ENCODE measurements at regions not wholly inside any gene's neighbourhood (a gene's known extent, or its start where the extent isn't known, plus 50 kb on each side); places are given as distances from the start of the nearest gene placed in this dataset.
"Not testable (repeated sequence)": the region's sequence is repeated elsewhere in the genome, so short reads cannot be mapped to it uniquely, and the experiment has no call there.

DNA sequence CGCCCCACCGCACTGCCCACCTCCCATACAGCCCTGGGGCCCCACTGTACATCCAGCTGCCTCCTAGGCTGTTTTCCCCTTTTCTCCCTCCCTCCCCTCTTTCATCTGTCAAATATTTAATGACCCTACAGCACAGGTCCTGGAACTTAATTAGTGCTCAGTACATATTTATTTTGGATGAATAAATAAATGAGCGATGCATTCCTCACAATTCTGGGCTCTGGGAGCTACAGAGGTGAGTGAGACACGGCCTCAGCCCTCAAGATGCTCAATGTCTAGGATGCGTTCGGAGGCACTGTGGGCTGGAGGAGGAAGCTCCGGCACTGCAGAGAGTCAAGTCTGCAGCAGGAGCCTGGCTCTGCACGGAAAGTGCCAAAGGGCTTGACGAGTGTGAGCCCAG, 175.0 kb downstream of the FAM43A start:
- DNase-seq (ENCODE audit: low read depth in 1 of 2, low spot score in 1 of 2) = no peak

DNA sequence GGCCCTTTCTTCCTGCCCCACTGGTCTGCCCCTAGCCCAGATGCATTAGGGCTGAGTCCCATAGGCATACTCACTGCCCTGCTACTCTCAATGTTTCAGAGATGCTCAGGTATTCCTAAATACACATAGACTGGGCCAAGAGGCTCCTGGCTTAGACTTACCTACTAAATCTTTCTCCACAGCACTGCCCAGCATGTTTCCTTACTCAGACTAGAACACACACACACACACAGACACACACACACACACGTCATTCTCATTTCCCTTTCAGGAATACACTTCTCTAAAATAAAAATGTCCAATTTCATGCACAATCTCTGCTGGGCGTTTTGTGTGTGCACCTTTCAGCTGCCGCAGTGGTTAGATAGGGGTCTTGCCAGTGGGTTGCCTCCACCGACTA, 175.7 kb downstream of the FAM43A start:
- no peak for DNase-seq (ENCODE audit: low read depth in 1 of 2, low spot score in 1 of 2)

DNA sequence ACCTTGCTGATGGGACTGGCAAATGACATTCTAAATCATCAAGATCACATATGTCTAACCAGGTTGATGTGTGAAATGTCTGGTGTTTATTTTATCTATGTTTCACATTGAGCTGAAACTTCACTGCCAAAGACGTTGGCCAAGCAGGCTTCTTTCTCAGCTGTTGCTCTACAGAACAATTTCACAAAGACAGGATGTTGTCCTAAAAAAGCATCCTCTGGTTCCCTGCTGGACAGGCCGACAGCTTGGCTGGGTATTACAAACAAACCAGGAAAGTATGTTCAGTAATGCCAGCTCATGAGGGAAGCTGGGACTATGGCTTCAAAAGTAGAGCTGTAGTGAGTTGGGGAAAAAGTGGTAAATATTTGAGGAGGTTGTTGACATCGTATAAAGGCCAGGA, 179.4 kb downstream of the FAM43A start:
- no peak for DNase-seq (ENCODE audit: low read depth in 1 of 2, low spot score in 1 of 2)

DNA sequence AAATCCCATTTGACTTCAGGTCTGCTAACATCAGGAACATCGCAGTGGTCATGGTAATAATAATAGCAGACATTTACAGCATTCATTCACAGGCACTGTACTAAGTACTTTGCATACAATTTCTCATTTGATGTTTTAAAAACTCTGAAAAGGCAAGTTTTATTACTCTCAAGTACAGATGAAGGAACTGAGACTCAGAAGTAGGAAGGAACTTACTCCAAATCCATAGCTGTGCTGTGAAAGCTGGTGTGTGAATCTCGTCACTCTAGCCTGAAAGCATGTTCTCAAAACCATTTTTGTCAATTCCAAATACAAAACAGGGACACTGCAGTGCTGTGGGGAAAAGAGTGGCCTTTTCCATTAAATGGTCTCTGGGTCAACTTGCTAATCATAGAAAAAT, 179.9 kb downstream of the FAM43A start:
- no peak for DNase-seq (ENCODE audit: low read depth in 1 of 2, low spot score in 1 of 2)

DNA sequence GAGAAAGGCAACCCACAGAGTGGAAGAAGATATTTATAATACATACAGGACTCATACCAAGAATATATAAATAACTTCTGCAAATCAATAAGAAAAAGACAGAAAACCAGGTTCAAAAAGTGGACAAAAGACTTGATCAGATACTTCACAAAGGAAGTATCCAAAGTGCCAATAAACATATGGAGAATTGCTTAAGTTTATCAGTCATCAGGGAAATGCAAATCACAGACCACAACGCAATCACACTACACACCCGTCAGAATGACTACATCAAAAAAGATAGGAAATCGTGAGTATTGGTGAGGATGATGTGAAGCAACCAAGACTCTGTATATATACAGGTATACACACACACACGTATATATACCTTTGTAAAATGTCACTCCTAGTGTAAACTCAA, 180.6 kb downstream of the FAM43A start:
- no peak for DNase-seq (ENCODE audit: low read depth in 1 of 2, low spot score in 1 of 2)

DNA sequence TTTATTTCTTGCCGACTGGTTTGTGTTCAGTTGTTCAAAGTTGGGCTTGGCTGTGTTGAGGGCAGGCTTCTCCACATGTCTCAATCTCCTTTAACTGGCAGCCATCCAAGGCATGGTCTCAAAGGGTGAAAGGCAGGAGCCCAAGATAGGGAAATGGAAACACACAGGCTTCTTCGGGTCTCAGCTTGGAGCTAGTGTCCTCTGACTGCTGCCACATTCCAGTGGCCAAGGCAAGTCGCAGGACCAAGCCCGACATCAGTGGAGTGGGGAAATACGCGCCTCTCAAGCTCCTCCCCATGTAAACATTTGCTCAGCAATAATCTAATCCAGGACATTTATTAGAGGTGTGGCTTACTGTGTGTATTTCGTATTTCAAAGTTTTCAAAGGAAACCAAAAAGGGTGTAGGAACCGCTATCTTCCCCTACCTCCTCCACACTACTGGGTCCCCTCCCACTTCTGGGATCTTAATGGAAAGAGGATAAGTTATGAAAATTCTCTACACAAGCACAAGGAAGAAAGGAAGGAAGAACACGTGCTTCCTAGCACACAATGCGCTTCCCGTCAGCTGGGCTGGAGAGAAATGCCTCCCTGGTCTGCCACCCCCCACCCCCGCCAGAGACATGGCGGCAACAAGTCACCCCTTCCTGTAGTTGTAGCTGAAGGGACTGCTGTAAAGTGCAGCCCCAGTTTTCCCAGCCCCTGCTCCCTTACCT, 181.7 kb downstream of the FAM43A start:
- DNase-seq (ENCODE audit: low read depth in 1 of 2, low spot score in 1 of 2) = no peak

DNA sequence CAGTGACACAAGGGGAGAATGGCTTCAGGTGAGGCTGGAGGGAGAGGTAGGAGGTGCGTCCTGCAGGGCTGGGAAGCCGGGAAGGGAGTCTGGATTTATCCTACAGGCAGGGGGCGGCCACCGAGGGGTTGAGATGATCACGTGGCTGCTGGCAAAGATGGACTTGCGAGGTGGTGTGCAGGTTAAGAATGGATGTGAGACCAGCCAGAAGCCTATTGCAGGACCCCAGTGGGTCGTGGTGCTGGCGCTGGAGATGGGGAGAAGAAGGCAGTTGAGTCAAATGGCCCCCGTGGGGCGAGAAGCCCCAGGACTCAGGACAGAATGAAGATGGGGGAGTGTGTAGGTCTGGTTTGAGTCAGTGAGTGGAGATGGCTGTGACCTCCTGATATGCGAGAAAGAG, 183.1 kb downstream of the FAM43A start:
- no peak for DNase-seq (ENCODE audit: low read depth in 1 of 2, low spot score in 1 of 2)

DNA sequence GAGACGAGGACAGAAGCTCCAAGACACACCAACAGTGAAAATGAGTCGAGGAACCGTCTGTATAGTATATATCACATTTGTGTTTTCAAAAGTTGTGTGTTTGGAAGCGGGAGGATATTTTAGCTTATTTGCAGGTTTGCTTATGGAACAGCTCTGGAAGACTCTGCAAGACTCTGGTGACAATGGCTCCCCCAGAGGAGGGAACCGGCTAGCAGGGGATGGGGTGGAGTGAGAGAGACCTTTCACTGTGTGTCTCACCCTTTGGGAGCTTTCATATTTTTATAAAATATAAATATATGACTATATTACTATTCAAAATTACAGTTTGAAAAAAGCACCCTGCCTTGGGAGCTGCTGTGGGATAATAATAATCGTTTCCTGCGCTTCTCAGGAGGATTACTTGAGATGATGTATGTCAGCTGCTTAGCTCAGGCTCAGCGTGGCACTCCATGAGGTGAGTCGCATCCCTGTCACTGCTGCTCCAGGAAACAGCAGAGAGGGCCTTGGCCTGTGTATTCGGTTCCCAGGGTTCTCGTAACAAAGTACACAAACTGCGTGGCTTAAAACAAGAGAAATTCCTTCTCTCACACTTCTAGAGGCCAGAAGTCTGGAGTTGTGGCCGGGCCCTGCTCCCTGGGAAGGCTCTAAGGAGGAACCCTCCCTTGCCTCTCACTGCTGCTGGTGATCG, 183.9 kb downstream of the FAM43A start:
- no peak for DNase-seq (ENCODE audit: low read depth in 1 of 2, low spot score in 1 of 2)

DNA sequence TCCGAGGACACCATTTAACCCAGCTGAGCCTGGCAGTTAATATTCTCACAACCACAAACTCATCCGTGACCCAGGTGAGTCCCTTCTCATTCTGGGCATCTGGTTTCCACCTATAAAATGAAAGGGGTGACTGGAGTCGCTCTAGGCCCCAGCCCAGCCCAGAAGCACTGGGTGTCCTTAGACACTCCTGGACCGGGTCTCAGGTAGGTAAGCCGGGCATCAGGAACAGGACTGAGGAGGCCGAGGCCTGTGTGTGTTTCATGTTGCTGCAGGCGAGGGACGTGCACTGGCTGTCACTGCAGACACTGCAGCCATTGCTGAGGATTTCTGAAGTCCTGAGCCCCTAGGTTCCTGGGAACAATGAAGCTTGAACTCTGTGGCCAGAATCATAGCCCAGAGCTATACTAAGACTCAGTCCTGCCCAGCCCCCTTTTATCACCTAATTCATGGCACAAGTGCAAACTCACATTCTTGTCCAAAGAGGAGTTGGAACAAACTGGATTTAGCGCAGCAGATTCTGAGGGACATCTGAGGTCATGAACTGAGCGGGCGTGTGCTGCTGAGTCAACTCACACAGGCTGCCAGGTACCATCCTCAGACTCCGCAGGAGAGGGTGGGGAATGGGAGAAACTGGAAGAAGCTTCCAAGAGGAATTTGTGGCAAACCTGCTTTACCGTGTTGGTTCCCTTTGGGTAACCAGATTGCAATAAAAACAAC, 184.9 kb downstream of the FAM43A start:
- no peak for DNase-seq (ENCODE audit: low read depth in 1 of 2, low spot score in 1 of 2)

DNA sequence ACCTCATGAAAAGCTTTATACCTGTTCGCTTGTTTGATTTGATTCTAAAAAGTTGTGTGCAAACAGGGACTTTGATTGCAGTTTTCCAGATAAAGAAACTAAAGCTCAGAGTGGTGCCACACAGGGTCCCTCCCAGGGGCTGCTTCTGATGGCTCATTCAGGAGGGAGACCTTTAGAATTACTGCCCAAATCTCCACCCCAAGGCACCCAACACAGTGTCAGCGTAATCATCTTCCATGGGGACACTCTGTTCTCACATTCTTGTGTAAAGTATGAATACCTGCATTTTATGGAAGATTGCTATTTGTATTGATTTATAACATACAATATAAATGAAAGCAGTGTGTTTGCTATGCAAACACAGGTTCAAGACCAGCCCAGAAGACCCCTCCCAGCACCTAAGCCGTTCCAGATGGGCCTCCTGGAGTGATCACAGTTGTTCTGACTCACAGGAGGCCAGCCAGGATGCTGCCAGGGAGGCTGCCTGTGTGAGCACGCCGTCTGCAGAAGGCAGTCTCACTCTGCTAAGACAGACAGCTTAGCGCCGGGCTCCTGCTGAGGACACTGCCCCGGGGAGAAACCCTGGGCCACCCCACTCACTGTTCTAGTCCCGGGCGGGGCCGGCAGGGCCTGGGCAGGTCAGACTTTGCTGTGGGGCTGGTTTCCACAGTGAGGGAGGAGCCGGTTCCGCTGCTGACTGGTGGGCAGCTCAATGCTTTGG, 185.6 kb downstream of the FAM43A start:
- no peak for DNase-seq (ENCODE audit: low read depth in 1 of 2, low spot score in 1 of 2)

DNA sequence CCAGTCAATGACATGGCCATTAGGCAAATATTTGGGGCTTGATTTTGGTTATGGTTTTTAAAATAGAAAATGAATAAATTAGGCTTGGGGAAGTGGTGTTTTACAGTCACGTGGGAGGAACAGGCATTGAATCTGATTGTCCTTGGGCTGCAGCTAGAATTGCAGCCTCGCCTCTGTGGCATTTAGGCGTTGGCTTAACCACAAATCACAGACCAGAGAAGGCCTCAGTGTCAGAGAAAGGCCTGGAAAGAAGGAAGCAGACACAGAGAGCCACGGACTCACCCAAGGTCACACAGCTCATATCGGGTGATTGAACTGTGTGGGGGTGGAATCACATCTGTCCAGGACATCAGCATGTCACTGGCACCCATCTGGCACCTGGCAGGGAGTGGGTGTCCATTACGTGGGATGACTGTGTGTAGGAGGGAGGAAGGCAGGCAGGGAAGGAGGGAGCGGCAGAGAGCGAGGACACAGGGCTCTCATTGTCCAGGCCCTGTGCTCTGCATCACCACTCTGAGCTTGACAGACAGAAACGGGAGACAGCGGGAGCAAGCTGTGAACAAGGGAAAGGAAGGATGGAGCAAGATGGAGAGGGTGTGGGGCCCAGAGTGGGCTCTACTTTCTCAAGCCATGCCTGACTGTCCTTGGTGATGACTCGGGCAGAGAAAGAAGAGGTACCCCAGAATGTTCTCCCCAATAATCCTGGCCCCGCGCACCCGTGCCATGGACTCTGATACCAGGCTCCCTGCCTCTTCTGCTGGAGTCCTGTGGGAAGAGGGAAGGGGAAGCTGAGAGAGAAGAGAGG, 186.4 kb downstream of the FAM43A start:
- DNase-seq (ENCODE audit: low read depth in 1 of 2, low spot score in 1 of 2) = no peak

DNA sequence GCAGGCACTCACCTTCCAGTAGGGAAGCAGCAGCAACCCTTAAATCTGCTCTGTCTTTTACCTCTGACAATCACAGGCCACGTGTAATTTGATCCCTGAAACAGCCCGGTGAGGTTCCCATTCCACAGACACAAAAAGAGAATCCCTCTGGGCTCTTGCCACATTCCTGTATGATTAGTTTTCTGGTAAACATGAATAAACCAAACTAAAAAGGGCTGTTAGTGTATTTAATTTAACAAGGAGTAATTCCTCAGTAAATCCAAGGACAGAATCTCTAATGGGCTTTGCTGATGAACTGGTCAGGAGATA, 186.9 kb downstream of the FAM43A start:
- no peak for DNase-seq (ENCODE audit: low read depth in 1 of 2, low spot score in 1 of 2)

DNA sequence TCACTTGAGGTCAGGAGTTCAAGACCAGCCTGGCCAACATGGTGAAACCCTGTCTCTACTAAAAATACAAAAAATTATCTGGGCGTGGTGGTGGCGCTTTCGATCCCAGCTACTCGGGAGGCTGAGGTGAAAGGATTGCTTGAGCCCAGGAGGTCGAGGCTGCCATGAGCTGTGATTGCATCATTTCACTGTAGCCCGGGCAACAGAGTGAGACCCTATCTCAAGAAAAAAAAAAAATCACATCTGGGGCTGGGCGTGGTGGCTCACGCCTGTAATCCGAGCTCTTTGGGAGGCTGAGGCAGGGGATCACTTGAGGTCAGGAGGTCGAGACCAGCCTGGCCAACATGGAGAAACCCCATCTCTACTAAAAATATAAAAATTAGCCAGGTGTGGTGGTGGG, 187.8 kb downstream of the FAM43A start:
- DNase-seq (ENCODE audit: low read depth in 1 of 2, low spot score in 1 of 2) = not testable (repeated sequence)

DNA sequence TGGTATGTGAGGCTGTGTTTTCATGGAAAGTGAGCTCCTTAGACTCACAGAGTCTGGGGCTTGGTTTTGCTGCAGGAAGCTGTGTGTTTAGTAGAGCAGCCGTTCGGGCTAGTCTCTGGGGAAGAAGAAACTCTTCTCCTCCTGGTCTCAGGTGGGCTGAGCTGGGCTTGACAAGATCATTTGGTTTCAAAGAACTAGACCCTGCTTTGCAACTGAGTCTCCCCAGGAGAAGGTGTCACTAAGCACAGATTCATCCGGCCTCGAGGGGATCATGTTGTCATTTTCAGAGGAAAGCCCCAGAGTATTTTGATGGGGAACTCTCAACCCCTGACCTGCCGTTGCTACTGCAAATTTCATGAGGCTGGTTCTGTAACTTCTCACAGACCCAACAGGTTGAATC, 188.5 kb downstream of the FAM43A start:
- no peak for DNase-seq (ENCODE audit: low read depth in 1 of 2, low spot score in 1 of 2)

DNA sequence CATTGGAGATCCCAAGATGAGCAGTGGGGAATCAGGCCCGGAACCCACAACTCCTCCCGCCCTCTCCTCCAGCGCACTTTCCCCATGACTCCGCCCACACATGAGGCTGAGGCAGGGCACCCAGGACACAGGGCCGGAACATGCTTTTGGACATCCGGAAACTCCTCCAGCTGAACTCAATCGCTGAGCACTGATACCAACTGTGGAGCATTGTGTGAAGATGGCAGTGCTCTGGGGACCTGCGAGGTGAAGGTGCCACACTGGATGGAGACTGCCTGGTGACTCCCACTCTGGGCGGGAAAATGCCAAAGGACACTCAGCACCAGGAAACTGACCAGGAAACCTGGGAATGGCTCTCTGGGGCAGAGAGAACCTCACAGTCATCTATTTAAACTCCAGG, 189.1 kb downstream of the FAM43A start:
- no peak for DNase-seq (ENCODE audit: low read depth in 1 of 2, low spot score in 1 of 2)

DNA sequence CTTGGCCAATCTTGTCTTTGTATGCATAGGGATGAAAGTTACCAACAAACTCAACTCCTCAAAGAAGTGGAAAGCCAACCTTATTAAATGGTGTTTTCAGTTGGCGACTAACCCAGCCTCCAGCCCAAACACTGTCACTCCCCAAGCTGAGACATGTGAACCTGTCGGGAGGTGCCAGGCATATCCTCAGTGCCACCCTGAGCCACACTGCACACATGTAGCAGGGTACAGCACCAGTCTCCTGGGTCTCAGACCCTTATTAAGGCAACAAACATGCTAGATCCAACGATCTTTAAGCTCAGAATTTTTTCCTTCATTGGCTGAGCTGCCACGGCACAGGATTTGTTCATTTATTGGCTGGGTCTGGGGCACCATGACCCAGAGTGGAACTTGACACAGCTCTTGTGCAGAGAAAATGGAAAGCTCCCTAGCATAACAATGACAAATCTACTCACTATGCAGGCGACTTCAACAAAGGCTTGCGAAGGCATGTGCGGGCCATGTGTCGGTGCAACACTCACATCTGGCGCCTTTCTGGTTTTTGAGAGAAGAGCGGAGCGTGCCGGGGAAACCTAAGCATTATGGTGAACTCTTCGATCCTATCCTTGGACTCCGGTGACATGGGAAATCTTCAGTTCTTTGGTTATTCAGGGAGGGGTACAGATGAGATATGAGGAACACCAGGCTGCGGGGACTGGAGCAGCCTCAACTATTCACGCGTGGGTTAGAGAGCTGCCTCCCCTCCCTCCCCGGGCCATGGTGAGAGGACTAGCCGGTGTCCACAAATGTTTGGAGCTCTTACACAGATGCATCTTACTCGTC, 190.1 kb downstream of the FAM43A start:
- no peak for DNase-seq (ENCODE audit: low read depth in 1 of 2, low spot score in 1 of 2)

DNA sequence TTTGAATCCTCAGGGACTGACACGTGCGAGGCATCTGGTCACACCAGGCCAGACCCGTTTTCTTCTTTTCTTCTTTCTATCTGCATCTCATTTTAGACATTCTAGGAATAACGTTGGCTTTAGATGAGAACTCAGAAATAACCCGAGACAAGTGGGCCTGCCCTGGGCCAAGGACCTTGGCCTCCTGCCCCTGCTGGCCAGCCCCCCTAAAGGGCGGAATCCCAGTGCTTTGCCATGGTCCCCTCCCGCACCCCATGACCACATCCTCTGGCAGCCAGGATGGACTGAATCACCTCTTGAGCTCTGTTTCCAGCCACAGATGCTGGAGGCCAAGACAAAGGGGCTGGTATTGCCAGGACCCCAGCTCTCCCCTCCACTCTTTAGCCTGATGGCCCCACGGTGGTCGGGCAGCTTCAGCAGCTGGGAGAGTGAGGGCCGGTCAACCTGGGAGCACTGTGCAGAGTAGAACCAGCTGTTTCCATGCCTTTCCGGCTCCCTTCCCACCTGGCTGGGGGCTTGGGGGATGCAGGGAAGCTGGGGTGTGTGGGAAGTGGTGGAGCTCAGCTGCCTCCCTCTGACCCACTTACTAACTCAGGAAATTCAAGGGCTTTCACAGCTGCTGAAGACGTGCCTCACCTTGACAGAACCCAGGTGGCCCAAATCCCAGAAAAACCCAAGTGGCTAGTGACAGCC, 190.9 kb downstream of the FAM43A start:
- DNase-seq (ENCODE audit: low read depth in 1 of 2, low spot score in 1 of 2) = no peak

DNA sequence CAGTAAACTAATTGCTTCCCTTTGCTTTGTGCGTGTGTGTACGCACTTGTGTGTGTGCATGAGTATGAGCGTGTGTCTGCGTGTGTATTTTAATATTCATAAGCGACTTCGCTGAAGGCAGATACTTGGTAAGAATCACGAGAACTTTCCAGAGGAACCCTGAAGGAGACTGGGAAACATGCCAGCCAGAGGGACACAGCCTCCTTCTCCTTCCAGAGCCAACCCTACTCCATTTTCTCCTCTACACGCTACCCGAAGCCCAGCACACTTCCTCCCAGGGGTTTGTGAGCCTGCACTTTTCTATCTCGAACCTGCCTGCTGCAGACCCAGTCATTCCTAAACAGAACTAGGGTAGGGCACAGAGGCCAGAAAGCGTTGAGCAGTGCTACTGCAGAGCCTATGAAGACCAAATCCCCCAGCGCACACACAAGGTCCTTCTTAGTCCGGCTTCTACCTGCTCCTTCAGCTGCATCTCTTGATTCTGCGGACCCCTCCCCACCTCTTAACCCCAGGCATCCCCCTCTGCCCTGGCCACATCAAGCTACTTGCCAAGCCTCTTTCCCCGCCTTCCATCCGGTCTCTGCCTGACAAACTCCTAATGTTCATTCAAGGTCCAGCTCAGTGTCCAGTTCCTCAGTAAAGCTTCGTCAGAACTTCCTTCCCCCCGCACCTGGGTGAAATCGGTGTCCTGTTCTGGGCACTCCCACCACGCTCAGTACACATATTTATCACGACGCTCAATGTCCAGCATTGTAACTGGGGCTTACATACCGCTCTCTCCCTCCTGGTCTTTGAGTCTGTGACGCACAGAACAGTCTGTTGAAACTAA, 191.8 kb downstream of the FAM43A start:
- no peak for DNase-seq (ENCODE audit: low read depth in 1 of 2, low spot score in 1 of 2)

All from activated CD4-positive, alpha-beta T cell treated with anti-CD3 and anti-CD28 coated beads, Interleukin-2, amount 50 U/mL, for 24 hours (primary cell).